ENCODE measurements at regions not wholly inside any gene's neighbourhood (a gene's known extent, or its start where the extent isn't known, plus 50 kb on each side); places are given as distances from the start of the nearest gene placed in this dataset.

DNA sequence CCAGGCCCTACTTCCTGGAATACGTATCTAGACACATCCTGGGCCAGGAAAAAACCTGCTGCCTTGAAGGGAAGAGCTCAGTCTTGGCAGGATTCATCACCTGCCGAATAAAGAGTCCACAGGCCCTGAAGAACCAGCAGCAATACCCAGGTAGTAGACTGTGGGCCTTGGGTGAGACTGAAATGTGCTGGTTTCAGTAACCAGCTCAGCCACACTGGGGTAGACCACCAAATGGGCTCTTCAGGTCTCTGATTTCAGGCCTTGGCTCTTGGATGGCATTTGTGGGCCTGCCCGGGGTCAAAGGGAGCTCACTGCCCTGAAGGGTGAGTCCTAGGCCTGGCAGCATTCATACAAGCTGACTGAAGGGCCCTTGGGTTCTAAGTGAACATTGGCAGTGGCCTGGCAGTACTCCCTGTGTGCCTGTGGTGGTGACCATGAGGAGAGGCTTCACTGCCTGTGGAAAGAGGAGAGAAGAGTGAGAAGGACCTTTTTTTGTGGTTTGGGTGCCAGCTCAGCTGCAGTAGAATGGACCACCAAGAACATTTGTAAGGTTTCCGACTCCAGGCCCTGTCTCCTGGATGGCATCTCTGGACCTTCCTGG is 175.1 kb downstream of the ANKRD30B start:
- DNase-seq (ENCODE audit: extremely low read depth, low read depth) = no peak
- TF ChIP-seq, protein P1, sequence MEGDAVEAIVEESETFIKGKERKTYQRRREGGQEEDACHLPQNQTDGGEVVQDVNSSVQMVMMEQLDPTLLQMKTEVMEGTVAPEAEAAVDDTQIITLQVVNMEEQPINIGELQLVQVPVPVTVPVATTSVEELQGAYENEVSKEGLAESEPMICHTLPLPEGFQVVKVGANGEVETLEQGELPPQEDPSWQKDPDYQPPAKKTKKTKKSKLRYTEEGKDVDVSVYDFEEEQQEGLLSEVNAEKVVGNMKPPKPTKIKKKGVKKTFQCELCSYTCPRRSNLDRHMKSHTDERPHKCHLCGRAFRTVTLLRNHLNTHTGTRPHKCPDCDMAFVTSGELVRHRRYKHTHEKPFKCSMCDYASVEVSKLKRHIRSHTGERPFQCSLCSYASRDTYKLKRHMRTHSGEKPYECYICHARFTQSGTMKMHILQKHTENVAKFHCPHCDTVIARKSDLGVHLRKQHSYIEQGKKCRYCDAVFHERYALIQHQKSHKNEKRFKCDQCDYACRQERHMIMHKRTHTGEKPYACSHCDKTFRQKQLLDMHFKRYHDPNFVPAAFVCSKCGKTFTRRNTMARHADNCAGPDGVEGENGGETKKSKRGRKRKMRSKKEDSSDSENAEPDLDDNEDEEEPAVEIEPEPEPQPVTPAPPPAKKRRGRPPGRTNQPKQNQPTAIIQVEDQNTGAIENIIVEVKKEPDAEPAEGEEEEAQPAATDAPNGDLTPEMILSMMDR (IDR thresholded peaks at IDR 0.05; ENCODE audit: low read depth, low read length) = no peak

DNA sequence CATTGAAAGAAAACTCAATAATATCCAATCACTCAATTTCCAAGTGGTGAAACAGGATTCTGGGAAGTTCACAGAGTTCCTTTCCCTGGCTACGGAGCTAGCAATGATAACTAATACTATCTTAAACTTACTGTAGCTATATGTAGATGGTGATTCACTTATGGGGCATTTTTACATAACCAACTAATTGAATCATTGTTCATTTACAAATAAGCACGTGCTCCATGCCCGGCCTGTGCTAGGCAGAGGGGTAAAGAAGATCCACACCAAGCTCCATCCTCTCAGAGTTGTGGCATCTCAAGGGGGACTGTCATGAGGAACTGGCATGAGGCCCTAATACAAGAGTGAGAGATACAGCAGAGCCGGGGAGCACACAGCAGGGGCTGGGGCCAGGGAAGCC is 176.3 kb downstream of the ANKRD30B start:
- no peak for DNase-seq (ENCODE audit: extremely low read depth, low read depth)
- TF ChIP-seq, protein P1 (IDR thresholded peaks at IDR 0.05; ENCODE audit: low read depth, low read length) = no peak

DNA sequence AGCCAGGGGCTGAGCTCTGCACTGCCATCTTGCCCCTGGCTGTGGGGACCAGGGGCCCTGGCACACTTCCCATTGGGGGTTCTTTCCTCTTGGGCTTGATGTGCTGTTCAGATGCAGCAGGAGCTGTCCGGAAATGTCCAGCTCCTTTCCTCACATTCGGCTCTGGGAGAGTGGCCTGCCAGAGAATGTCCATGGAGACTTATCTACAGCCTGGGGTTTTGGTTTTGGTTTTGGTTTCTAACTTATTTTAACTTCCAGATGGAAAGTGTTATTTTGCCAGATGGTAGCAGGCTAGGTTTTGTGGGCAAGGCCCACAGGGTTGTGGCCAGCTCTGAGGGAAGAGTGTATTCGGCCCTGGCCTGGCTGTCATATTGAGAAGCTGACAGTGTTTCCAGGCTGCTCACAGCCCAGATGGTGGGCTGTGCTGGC is 177.3 kb downstream of the ANKRD30B start:
- TF ChIP-seq, protein P1 (IDR thresholded peaks at IDR 0.05; ENCODE audit: low read depth, low read length) = no peak
- peak; percentile 55 for DNase-seq (ENCODE audit: extremely low read depth, low read depth)

DNA sequence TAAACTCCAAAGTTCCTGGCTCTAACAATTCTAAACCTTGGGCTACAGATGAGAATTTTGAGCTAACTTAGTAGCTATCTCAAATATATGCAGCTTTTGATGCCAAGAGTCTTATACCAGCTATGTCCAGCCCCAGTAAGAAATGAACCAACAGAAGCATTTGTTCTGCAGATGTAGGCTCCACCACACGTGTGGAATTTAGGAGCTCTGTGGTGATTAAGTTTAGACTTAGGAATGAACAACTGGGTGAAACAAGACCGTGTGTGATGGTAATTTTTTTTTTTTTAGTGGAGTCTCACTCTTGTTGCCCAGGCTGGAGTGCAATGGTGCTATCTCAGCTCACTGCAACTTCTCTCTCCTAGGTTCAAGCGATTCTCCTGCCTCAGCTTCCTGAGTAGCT is 179.7 kb downstream of the ANKRD30B start:
- no peak for DNase-seq (ENCODE audit: extremely low read depth, low read depth)
- TF ChIP-seq, protein P1 (IDR thresholded peaks at IDR 0.05; ENCODE audit: low read depth, low read length) = no peak

DNA sequence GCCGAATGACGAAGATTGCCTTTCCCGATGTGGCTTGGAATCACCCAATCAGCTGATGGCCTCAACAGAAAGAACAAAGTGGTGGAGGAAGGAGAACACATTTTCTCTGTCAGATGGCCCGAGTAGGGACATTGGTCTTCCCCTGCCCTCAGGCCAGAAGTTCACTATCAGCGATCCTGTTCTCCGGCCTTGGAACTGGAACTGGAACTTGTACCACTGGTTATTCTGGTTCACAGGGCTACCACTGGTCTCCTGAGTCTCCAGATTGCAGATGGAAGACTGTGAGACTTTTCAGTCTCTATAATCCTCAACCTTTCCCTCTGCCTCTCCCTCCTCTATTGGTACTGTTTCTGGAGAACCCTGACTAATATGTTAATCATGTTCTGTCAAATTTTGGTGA is 180.4 kb downstream of the ANKRD30B start:
- no peak for DNase-seq (ENCODE audit: extremely low read depth, low read depth)
- TF ChIP-seq, protein P1 (IDR thresholded peaks at IDR 0.05; ENCODE audit: low read depth, low read length) = no peak

DNA sequence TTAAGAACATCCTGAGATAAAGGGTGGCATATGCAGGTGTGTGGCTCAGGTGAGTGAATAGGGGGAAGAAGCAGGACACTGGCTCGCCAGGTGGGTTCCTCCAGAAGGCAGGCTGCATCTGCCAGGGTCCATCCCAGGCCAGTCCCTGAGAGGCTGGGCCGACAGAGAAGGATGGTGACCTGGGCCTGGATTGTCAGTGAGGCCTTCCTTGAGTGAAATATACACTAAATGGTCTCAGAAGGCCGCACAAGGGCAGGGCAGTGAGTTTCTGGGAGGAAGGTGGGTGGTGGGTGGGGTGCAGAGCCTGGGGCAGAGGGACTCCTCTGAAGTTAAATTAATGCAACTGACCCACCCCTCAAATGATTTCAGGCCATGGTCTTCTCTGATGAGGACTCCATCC is 182.1 kb downstream of the ANKRD30B start:
- TF ChIP-seq, protein P1 (IDR thresholded peaks at IDR 0.05; ENCODE audit: low read depth, low read length) = no peak

DNA sequence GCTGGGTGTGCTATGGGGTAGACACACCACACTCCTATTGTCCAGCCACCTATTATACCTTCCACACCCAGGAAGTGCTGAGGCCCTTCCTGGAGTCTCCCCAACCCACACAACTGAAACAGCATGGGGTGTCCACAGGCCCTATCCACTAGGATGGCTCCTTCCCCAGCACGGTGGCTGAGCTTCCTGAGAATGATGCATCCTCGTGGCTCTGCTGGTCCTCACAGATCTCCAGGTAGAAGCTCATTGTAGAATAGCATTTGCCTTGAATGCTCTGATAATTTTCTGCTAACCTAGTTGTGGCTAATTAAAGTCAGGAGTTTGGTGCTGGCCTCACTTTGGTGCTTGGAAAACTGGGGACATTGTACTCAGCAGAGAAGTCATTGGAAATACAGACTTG is 182.6 kb downstream of the ANKRD30B start:
- TF ChIP-seq, protein P1 (IDR thresholded peaks at IDR 0.05; ENCODE audit: low read depth, low read length) = no peak

More for the DNA sequence above, 182.1 kb downstream of the ANKRD30B start:
- DNase-seq (ENCODE audit: extremely low read depth, low read depth) = no peak

More for the DNA sequence above, 182.6 kb downstream of the ANKRD30B start:
- no peak for DNase-seq (ENCODE audit: extremely low read depth, low read depth)

Measured in AG09319 (cell line).